ENCODE measurements at regions not wholly inside any gene's neighbourhood (a gene's known extent, or its start where the extent isn't known, plus 50 kb on each side); places are given as distances from the start of the nearest gene placed in this dataset.

GRCh38 chr12:83660727-83661358 lies 974.1 kb downstream of the TMTC2 start:
- in situ Hi-C loops (cut with MboI; ENCODE audit: low sequenced_read_pairs, unreplicated experiment), result no loop called here
- TF ChIP-seq, protein P1, sequence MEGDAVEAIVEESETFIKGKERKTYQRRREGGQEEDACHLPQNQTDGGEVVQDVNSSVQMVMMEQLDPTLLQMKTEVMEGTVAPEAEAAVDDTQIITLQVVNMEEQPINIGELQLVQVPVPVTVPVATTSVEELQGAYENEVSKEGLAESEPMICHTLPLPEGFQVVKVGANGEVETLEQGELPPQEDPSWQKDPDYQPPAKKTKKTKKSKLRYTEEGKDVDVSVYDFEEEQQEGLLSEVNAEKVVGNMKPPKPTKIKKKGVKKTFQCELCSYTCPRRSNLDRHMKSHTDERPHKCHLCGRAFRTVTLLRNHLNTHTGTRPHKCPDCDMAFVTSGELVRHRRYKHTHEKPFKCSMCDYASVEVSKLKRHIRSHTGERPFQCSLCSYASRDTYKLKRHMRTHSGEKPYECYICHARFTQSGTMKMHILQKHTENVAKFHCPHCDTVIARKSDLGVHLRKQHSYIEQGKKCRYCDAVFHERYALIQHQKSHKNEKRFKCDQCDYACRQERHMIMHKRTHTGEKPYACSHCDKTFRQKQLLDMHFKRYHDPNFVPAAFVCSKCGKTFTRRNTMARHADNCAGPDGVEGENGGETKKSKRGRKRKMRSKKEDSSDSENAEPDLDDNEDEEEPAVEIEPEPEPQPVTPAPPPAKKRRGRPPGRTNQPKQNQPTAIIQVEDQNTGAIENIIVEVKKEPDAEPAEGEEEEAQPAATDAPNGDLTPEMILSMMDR (IDR thresholded peaks at IDR 0.05; ENCODE audit: borderline replicate concordance, control extremely low read depth, extremely low read depth, insufficient read depth, missing control alignments), result no peak
- DNase-seq (ENCODE audit: low spot score), result no peak

DNA sequence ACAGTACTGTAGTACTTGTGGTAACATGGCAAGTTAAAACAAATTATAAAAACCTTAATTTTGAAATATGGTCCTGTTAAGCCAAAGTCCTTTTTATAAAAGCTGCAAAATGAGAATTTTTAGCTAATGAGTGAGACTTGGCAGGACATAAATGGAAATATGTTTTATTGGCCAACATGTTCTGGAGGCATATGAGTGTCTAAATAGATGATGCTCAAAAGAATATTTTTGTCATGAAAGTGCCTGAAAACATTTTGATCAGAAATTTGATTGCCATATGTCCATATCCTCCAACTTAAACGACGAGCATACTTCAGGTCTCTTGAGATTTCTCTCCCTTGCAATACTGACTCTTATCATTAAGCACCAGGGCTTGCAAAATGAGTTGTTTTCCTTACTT lies 972.6 kb downstream of the TMTC2 start:
- in situ Hi-C loops (cut with MboI; ENCODE audit: low sequenced_read_pairs, unreplicated experiment), result no loop called here
- DNase-seq (ENCODE audit: low spot score), result no peak
- TF ChIP-seq, protein P1 (IDR thresholded peaks at IDR 0.05; ENCODE audit: borderline replicate concordance, control extremely low read depth, extremely low read depth, insufficient read depth, missing control alignments), result no peak

DNA sequence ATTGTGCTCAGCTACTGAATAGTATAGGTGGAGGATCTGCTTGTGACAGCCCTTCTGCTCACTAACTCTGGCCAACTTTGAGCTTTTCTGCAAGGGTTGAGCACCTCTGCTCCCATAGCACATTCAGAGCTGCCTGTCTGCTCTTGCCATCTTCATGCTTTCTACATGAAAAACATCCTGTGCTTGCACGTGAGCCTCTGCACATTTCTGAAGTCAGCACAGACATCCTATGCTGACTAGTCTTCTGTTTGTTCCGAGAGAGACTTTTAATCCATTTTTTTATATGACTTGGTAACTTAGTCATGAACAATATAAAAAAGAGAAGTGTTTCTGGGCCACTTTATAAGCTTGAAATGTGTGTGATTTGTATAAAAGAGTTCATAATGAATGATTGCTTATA lies 969.3 kb downstream of the TMTC2 start:
- in situ Hi-C loops (cut with MboI; ENCODE audit: low sequenced_read_pairs, unreplicated experiment), result no loop called here
- TF ChIP-seq, protein P1 (IDR thresholded peaks at IDR 0.05; ENCODE audit: borderline replicate concordance, control extremely low read depth, extremely low read depth, insufficient read depth, missing control alignments), result no peak
- no peak for DNase-seq (ENCODE audit: low spot score)

DNA sequence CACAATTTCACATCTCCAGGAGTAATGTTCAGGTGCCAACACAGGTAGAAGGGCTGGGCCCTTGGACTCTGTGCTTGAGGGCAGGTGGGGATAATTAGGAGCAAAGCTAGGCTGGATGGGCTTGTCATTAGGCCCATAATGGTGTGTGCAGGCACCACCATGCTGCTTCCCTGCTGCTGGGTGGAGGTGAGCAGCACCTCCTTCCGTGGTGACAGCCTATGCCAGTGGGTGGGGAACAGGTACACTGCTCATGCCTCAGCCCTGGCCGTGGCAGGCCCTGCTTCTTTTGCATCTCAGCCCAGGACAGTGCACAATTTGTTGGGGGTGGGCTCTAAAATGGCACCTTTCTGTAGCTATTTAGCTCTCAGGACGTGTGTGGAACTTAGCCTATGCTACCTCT lies 955.5 kb downstream of the TMTC2 start:
- in situ Hi-C loops (cut with MboI; ENCODE audit: low sequenced_read_pairs, unreplicated experiment), result no loop called here
- TF ChIP-seq, protein P1 (IDR thresholded peaks at IDR 0.05; ENCODE audit: borderline replicate concordance, control extremely low read depth, extremely low read depth, insufficient read depth, missing control alignments), result no peak
- DNase-seq (ENCODE audit: low spot score), result no peak

GRCh38 chr12:83641789-83642188 lies 955.1 kb downstream of the TMTC2 start:
- TF ChIP-seq, protein P1 (IDR thresholded peaks at IDR 0.05; ENCODE audit: borderline replicate concordance, control extremely low read depth, extremely low read depth, insufficient read depth, missing control alignments), result no peak
- in situ Hi-C loops (cut with MboI; ENCODE audit: low sequenced_read_pairs, unreplicated experiment), result no loop called here
- DNase-seq (ENCODE audit: low spot score), result no peak

DNA sequence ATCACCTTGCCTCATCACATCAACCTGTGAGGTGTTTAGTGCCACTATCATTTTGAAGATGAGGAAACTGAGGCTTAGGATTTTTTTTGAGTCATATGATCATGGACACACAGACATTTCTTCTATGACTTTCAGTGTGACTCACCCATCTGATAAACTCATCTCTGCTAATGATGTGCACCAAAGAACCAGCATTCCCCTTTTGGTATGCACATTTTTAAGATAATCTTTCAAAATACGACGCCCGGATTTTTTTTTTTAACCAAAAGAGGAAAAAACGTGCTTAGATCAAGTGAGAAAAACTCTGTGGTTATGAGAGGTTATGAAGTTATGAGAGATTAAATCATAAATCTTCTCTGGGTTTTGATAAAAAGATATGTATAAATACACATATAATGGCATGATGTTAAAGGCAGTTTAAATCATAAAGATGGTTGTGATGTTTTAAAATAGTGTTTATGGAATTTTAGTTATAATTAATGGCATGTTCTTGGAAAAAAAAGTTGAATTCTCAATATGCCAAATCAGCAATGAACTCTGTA lies 948.1 kb downstream of the TMTC2 start:
- TF ChIP-seq, protein P1 (IDR thresholded peaks at IDR 0.05; ENCODE audit: borderline replicate concordance, control extremely low read depth, extremely low read depth, insufficient read depth, missing control alignments), result no peak
- in situ Hi-C loops (cut with MboI; ENCODE audit: low sequenced_read_pairs, unreplicated experiment), result no loop called here
- no peak for DNase-seq (ENCODE audit: low spot score)
